Activated CD4-positive, alpha-beta T cell treated with anti-CD3 and anti-CD28 coated beads, Interleukin-10, Interleukin-2, amounts not matched to agents 100 ng/mL and 50 ng/mL, durations not matched to agents 16 hours and 8 hours (primary cell): ENCODE measurements at regions not wholly inside any gene's neighbourhood (a gene's known extent, or its start where the extent isn't known, plus 50 kb on each side); places are given as distances from the start of the nearest gene placed in this dataset.
"Not testable (repeated sequence)": the region's sequence is repeated elsewhere in the genome, so short reads cannot be mapped to it uniquely, and the experiment has no call there.

Experiments used
- DNase-seq: peaks from one replicate; pipeline ENCODE4 v3.0.0-alpha.2; 2020

DNA sequence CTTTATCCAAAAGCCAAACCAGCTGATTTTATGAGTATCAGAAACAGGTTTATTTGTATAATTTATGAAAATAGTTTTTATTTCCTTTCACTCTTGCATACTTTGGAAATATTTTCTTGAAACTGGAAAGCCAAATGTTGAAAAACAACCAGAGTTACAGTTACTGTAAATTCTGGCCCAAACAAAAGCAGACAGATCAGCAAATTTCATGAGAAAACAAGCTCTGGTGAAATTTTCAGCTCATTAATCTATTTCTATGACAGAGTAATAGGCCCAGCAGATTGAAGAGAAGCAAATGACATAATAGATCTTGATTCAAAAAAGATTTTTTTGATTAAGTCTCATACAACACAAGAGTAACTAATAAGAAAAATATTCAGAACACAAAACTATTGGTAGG is 182.7 kb downstream of the ENC1 start:
- no peak for DNase-seq

DNA sequence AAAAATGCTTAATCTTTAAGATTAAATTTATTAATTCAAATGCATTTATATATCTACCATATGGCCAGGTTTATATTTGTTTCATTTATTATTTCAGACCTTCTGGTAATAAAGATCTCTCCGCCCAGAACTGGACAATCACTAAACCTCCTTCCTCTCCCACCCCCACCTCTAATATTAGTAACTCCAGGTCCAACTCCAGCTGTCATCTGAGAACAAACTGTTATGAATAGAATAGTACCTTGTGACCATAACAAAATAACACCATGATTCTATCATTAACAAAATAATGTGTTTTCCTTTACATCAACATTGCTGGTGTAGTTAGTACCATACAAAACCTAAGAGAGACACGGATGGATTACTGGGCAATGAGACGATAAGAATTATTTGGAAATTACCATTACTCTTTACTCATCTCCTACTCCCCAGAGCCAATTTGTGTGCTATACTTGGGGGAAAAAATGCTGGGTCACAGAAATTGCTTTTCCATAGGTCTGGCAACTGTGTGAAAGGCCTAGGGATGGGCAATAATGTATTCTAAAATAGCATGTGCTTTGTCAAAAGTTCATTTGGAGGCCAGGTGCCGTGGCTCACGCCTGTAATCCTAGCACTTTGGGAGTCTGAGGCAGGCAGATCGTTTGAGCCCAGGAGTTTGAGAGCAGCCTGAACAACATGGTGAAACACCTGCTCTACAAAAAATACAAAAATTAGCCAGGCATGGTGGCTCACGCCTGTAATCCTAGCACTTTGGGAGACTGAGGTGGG is 186.1 kb downstream of the ENC1 start:
- no peak for DNase-seq

DNA sequence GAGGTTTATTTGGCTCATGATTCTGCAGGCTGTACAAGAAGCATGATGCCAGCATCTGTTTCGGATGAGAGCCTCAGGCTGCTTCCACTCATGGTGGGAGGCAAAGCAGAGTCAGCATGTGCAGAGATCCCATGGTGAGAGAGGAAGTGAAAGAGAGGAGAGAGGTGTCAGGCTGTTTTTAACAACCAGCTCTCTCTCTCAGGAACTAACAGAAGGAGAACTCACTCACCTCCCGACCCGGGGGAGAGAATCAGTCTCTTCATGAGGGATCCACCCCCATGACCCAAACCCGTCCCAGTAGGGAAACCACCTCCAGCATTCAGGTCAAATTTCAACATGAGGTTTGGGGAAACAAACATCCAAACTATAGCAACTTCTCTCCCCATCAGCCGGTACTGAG is 187.7 kb downstream of the ENC1 start:
- no peak for DNase-seq

GRCh38 chr5:74450095-74450494 is 190.4 kb downstream of the ENC1 start:
- DNase-seq: no peak

DNA sequence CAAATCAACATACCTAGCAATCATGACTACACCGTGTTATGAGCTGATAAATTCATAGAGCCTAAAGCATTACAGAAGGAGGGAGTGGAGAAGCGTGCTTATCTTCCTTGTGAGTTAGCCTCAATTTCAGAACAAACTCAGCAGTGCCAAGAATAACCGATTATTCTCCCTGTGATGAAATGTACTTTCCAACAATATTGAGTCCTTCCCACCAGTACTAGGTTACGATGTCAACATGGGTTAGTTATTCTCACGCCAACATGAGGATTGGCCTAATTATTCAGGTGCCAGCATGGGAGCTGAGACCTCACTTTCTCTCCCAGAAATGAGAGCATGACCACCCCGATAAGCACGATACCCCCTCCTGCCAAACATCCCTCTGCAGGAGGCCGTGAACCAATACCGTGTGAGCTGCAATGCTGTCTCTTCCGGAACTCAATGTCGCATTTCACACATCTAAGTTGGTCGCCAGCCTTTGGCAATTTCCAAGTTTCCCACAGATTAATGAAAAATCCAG is 193.7 kb downstream of the ENC1 start:
- no peak for DNase-seq

DNA sequence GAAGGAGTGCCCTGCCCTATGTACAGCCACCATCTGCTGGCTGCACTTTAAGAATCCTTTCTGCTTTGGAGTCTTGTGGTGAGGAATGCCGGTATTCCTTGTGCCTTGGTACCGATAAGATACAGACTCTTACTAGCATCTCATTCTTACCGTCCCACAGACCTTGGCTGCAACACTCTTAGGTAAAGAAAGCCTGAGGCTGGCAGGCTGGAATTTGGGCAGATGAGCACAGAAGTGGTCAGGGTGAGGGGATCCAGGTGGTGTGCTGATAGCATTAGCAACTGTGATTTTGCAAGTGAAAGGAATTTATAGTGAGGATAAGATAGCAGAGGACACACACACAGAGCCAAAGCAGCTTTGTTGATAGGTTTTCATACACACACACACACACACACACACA is 198.1 kb downstream of the ENC1 start:
- no peak for DNase-seq

GRCh38 chr5:74441616-74442015 is 198.9 kb downstream of the ENC1 start:
- no peak for DNase-seq

GRCh38 chr5:74440341-74440740 is 200.2 kb downstream of the ENC1 start:
- no peak for DNase-seq

GRCh38 chr5:74437870-74438269 is 202.7 kb downstream of the ENC1 start:
- DNase-seq: not testable (repeated sequence)

DNA sequence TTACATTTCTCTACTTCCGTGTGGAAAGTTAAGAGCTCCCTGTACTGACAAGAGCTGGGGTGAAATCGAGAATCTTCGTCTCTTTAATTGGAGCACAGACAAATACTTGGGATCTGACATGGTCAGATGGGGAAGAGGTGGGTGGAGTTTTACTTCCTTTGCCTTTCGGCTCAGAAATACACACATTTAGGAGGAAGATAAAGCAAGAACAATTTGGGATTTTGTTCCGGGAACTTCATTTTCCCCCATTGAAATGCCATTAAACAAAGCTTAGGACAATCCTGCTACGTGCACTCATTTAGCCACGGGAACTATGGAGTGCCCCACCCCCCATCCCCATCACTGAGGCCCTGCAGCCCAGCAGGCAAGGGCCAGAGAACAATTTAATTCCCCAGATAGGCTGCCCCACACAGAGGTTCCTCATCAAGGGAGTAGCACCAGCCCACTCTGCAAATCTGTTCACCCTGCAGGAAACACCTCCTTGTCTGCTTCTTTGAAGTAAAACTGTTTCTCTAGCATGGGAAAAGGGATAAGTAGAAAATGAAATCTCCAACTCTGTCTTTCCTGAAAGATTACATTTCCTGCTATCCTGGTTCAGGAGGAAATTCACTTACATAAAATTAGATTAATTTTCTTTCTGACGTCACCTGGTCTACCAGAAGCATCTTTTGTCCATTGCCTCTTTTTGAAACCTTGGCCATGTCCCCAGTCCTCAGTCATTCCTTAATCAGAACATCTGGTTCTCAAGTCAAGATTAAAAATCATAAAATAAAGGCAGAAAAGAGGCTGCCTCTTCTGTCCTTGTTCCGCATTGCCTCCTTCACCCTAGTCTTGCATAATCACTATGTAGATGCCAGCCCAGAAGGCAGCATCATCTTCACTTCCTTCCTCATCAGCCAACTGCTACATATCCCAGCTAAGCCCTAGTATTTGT is 206.4 kb downstream of the ENC1 start:
- no peak for DNase-seq

GRCh38 chr5:74433255-74433895 is 207.2 kb downstream of the ENC1 start:
- DNase-seq: no peak

- DNase-seq: no peak
Measured at GRCh38 chr5:74432721-74433120, 207.8 kb downstream of the ENC1 start.

DNA sequence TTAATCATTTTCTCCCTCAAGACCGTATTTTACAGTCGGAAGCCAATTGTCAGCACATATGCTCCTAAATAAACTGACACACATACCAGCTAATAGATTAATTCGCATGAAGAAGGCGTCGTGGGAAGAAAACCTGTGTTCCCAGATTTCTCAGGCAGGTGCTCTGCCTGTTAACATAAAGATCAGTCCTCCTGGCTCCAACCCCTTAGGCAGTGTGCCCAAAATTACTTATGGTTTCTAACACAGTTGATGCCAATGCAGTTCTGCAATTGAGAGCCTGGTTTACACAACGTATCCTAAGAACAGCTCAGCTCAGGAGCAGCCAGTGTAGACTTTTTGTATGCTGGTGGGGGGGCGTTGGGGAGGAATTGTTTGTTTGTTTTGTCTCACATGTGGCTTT is 208.3 kb downstream of the ENC1 start:
- DNase-seq: no peak

- no peak for DNase-seq
Measured at GRCh38 chr5:74431290-74431669, 209.2 kb downstream of the ENC1 start.

DNA sequence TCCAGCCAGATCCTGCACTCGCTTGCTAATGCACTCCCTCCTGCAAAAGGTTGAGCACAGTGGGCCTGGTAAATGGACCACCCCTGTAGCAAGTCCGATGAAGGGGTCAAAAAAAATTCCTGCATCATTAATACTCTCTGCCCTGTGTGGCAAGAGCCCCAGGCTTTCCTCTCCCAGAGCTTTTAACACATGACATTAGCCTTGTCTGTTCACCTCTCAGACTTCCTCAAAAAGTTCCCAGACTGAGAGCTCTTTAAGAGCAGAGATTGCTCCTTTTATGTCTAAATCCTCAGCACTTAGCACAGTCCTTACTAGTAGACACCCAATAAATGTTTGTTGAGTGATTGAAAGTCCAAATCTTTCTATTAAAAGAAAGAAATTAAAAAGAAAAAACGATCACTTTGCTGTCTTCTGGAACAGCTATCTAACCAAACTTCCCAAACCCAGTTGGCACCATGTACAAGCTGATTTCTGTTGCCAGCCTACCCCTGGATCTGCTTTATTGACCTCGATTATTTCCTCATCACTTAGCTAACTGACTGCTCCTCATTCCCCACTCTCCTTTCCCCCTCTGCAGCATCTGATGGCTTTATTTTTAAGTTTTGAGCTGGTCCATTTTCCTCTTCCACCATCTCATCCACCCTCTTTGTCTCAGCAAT is 209.8 kb downstream of the ENC1 start:
- DNase-seq: no peak

- DNase-seq: no peak
Measured at GRCh38 chr5:74429495-74429894, 211.0 kb downstream of the ENC1 start.

GRCh38 chr5:74428876-74429275 is 211.7 kb downstream of the ENC1 start:
- no peak for DNase-seq

DNA sequence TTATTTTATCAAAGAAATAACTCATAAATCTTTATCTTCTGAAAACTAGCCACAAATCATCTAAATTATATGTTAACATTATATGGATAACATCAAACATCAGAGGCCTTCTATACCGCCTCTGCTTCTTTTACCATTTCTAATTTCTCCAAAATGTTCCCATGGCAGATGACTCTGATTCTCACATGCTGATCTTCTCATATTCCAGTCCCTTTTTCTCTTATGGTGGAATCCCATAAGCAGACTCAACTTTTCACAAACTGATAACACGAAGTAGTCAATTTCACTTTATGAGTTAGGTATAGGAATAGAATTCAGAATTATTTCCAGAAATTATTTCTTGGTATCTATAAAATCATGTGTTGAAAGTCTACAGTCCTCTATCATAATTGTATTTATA is 212.3 kb downstream of the ENC1 start:
- no peak for DNase-seq

- no peak for DNase-seq
Measured at GRCh38 chr5:74426506-74426905, 214.0 kb downstream of the ENC1 start.

GRCh38 chr5:74424162-74424868 is 216.2 kb downstream of the ENC1 start:
- DNase-seq: no peak

GRCh38 chr5:74423383-74423782 is 217.1 kb downstream of the ENC1 start:
- DNase-seq: no peak

- DNase-seq: no peak
Measured at GRCh38 chr5:74422671-74423070, 217.9 kb downstream of the ENC1 start.
